SJCRH30 (cell line): ENCODE measurements at regions not wholly inside any gene's neighbourhood (a gene's known extent, or its start where the extent isn't known, plus 50 kb on each side); places are given as distances from the start of the nearest gene placed in this dataset.

ENCODE experiments used
- DNase-seq, 2 experiments: peaks; one replicate each; pipeline ENCODE4 v3.0.0-alpha.2; 2015 to 2020
- H3K27ac ChIP-seq: fragments of 250-450 bp; sonication (Bioruptor Pico); 2 replicates; pipeline ENCODE4 v1.5.1; 2020; ENCODE audit warnings: mild to moderate bottlenecking, moderate library complexity
- H3K27me3 ChIP-seq: fragments of 250-450 bp; sonication (Bioruptor Pico); 2 replicates; pipeline ENCODE4 v1.5.1; 2020; ENCODE audit warnings: mild to moderate bottlenecking, moderate library complexity
- H3K36me3 ChIP-seq: fragments of 250-450 bp; sonication (Bioruptor Pico); 2 replicates; pipeline ENCODE4 v1.5.1; 2020; ENCODE audit warnings: mild to moderate bottlenecking, moderate library complexity
- H3K4me1 ChIP-seq: fragments of 250-450 bp; sonication (Bioruptor Pico); 2 replicates; pipeline ENCODE4 v1.5.1; 2020; ENCODE audit warnings: mild to moderate bottlenecking, moderate library complexity
- H3K4me3 ChIP-seq: fragments of 250-450 bp; sonication (Bioruptor Pico); 2 replicates; pipeline ENCODE4 v1.5.1; 2020; ENCODE audit warnings: mild to moderate bottlenecking, moderate library complexity
- H3K9me3 ChIP-seq: fragments of 250-450 bp; sonication (Bioruptor Pico); replicated peaks from 2 replicates; pipeline ENCODE4 v1.5.1; 2020; ENCODE audit warnings: mild to moderate bottlenecking, moderate library complexity

- H3K27me3 ChIP-seq, result no peaks in the 10 kb centered on the region
- H3K9me3 ChIP-seq, result no peaks in the 10 kb centered on the region
- DNase-seq, result no peak
- H3K27ac ChIP-seq, result no peak overlapping the region
- H3K4me3 ChIP-seq, result no peak overlapping the region
- H3K36me3 ChIP-seq, result no peaks in the 10 kb centered on the region
- no peaks in the 10 kb centered on the region for H3K4me1 ChIP-seq
Observed at GRCh38 chrX:81996166-81996565, 794.3 kb downstream of the SH3BGRL start.

- no peaks in the 10 kb centered on the region for H3K4me1 ChIP-seq
- H3K36me3 ChIP-seq, result no peaks in the 10 kb centered on the region
- H3K27ac ChIP-seq, result no peak overlapping the region
- no peaks in the 10 kb centered on the region for H3K27me3 ChIP-seq
- no peak overlapping the region for H3K4me3 ChIP-seq
- H3K9me3 ChIP-seq, result no peaks in the 10 kb centered on the region
- DNase-seq, result no peak
Observed at GRCh38 chrX:82029571-82030218, 827.8 kb downstream of the SH3BGRL start.

- Histone ChIP-seq H3K4me1 (no peaks in the 10 kb centered on the region), H3K36me3 (no peaks in the 10 kb centered on the region), H3K27me3 (no peaks in the 10 kb centered on the region), H3K9me3 (no peaks in the 10 kb centered on the region), H3K4me3 (no peak overlapping the region), H3K27ac (no peak overlapping the region)
- no peak for DNase-seq
Observed at GRCh38 chrX:82031250-82031649, 829.3 kb downstream of the SH3BGRL start.

GRCh38 chrX:82038793-82039192 is 836.9 kb downstream of the SH3BGRL start:
- no peaks in the 10 kb centered on the region for H3K27me3 ChIP-seq
- no peaks in the 10 kb centered on the region for H3K4me1 ChIP-seq
- H3K9me3 ChIP-seq, result no peaks in the 10 kb centered on the region
- no peak overlapping the region for H3K4me3 ChIP-seq
- no peaks in the 10 kb centered on the region for H3K36me3 ChIP-seq
- no peak overlapping the region for H3K27ac ChIP-seq
- no peak for DNase-seq

- Histone ChIP-seq H3K36me3 (no peaks in the 10 kb centered on the region), H3K27me3 (no peaks in the 10 kb centered on the region), H3K4me1 (no peaks in the 10 kb centered on the region), H3K9me3 (no peaks in the 10 kb centered on the region), H3K27ac (no peak overlapping the region), H3K4me3 (no peak overlapping the region)
- DNase-seq, result no peak
Observed at GRCh38 chrX:82041034-82041433, 839.1 kb downstream of the SH3BGRL start.

- DNase-seq, result no peak
- Histone ChIP-seq H3K27me3 (no peaks in the 10 kb centered on the region), H3K9me3 (no peaks in the 10 kb centered on the region), H3K36me3 (no peaks in the 10 kb centered on the region), H3K27ac (no peak overlapping the region), H3K4me1 (no peaks in the 10 kb centered on the region), H3K4me3 (no peak overlapping the region)
Observed at GRCh38 chrX:82058728-82059127, 856.8 kb downstream of the SH3BGRL start.

- Histone ChIP-seq H3K4me3 (no peak overlapping the region), H3K9me3 (no peaks in the 10 kb centered on the region), H3K27ac (no peak overlapping the region), H3K36me3 (no peaks in the 10 kb centered on the region), H3K27me3 (no peaks in the 10 kb centered on the region), H3K4me1 (no peaks in the 10 kb centered on the region)
- DNase-seq, result no peak
Observed at GRCh38 chrX:82070948-82071347, 869.0 kb downstream of the SH3BGRL start.

- Histone ChIP-seq H3K27ac (no peak overlapping the region), H3K27me3 (no peaks in the 10 kb centered on the region), H3K36me3 (no peaks in the 10 kb centered on the region), H3K9me3 (no peaks in the 10 kb centered on the region), H3K4me3 (no peak overlapping the region), H3K4me1 (no peaks in the 10 kb centered on the region)
- peak in 1 of 2 experiments; percentile 25 for DNase-seq
Observed at GRCh38 chrX:82081027-82081426, 879.1 kb downstream of the SH3BGRL start.

GRCh38 chrX:82087699-82088098 is 885.8 kb downstream of the SH3BGRL start:
- Histone ChIP-seq H3K4me3 (no peak overlapping the region), H3K4me1 (no peaks in the 10 kb centered on the region), H3K9me3 (no peaks in the 10 kb centered on the region), H3K27me3 (no peaks in the 10 kb centered on the region), H3K27ac (no peak overlapping the region), H3K36me3 (no peaks in the 10 kb centered on the region)
- DNase-seq, result no peak

- Histone ChIP-seq H3K36me3 (no peaks in the 10 kb centered on the region), H3K4me3 (no peak overlapping the region), H3K27ac (no peak overlapping the region), H3K9me3 (no peaks in the 10 kb centered on the region), H3K4me1 (no peaks in the 10 kb centered on the region), H3K27me3 (no peaks in the 10 kb centered on the region)
- DNase-seq, result no peak
Observed at GRCh38 chrX:82092307-82092706, 890.4 kb downstream of the SH3BGRL start.

GRCh38 chrX:82125103-82125502 is 923.2 kb downstream of the SH3BGRL start:
- DNase-seq, result no peak
- Histone ChIP-seq H3K27me3 (no peaks in the 10 kb centered on the region), H3K9me3 (no peaks in the 10 kb centered on the region), H3K4me3 (no peak overlapping the region), H3K4me1 (no peaks in the 10 kb centered on the region), H3K36me3 (no peaks in the 10 kb centered on the region), H3K27ac (no peak overlapping the region)

GRCh38 chrX:82127228-82128123 is 925.6 kb downstream of the SH3BGRL start:
- Histone ChIP-seq H3K27me3 (no peaks in the 10 kb centered on the region), H3K4me1 (no peaks in the 10 kb centered on the region), H3K9me3 (no peaks in the 10 kb centered on the region), H3K27ac (no peak overlapping the region), H3K36me3 (no peaks in the 10 kb centered on the region), H3K4me3 (no peak overlapping the region)
- DNase-seq, result no peak

- Histone ChIP-seq H3K4me1 (no peaks in the 10 kb centered on the region), H3K4me3 (no peak overlapping the region), H3K27me3 (no peaks in the 10 kb centered on the region), H3K9me3 (no peaks in the 10 kb centered on the region), H3K27ac (no peak overlapping the region), H3K36me3 (no peaks in the 10 kb centered on the region)
- no peak for DNase-seq
Observed at GRCh38 chrX:82134378-82134777, 932.5 kb downstream of the SH3BGRL start.

- H3K9me3 ChIP-seq, result no peaks in the 10 kb centered on the region
- H3K27ac ChIP-seq, result no peak overlapping the region
- no peak for DNase-seq
- H3K27me3 ChIP-seq, result no peaks in the 10 kb centered on the region
- H3K4me1 ChIP-seq, result no peaks in the 10 kb centered on the region
- no peak overlapping the region for H3K4me3 ChIP-seq
- no peaks in the 10 kb centered on the region for H3K36me3 ChIP-seq
Observed at GRCh38 chrX:82141942-82142341, 940.0 kb downstream of the SH3BGRL start.

GRCh38 chrX:82161195-82161594 is 959.3 kb downstream of the SH3BGRL start:
- no peaks in the 10 kb centered on the region for H3K36me3 ChIP-seq
- no peak for DNase-seq
- H3K4me1 ChIP-seq, result no peaks in the 10 kb centered on the region
- no peaks in the 10 kb centered on the region for H3K27me3 ChIP-seq
- H3K4me3 ChIP-seq, result no peak overlapping the region
- no peaks in the 10 kb centered on the region for H3K9me3 ChIP-seq
- H3K27ac ChIP-seq, result no peak overlapping the region

- no peaks in the 10 kb centered on the region for H3K27me3 ChIP-seq
- H3K27ac ChIP-seq, result no peak overlapping the region
- H3K36me3 ChIP-seq, result no peaks in the 10 kb centered on the region
- H3K9me3 ChIP-seq, result no peaks in the 10 kb centered on the region
- H3K4me1 ChIP-seq, result no peaks in the 10 kb centered on the region
- no peak for DNase-seq
- H3K4me3 ChIP-seq, result no peak overlapping the region
Observed at GRCh38 chrX:82163701-82164100, 961.8 kb downstream of the SH3BGRL start.
